ENCODE measurements at regions not wholly inside any gene's neighbourhood (a gene's known extent, or its start where the extent isn't known, plus 50 kb on each side); places are given as distances from the start of the nearest gene placed in this dataset.

GRCh38 chr2:157150747-157151146 lies 106.8 kb upstream of the GALNT5 start (continued):
- TF ChIP-seq, protein P1, sequence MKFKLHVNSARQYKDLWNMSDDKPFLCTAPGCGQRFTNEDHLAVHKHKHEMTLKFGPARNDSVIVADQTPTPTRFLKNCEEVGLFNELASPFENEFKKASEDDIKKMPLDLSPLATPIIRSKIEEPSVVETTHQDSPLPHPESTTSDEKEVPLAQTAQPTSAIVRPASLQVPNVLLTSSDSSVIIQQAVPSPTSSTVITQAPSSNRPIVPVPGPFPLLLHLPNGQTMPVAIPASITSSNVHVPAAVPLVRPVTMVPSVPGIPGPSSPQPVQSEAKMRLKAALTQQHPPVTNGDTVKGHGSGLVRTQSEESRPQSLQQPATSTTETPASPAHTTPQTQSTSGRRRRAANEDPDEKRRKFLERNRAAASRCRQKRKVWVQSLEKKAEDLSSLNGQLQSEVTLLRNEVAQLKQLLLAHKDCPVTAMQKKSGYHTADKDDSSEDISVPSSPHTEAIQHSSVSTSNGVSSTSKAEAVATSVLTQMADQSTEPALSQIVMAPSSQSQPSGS (IDR thresholded peaks at IDR 0.05; ENCODE audit: low read length): peak; percentile 81
- TF ChIP-seq YBX1 (IDR thresholded peaks at IDR 0.05): no peak
- TF ChIP-seq FOXM1 (IDR thresholded peaks at IDR 0.05; ENCODE audit: low read depth, low read length): peak; percentile 71; the same call in 1 of the 2 replicates
- no peak for TF ChIP-seq LARP7 (IDR thresholded peaks at IDR 0.05)
- peak; percentile 90 for TF ChIP-seq ZNF217 (IDR thresholded peaks at IDR 0.05)
- no peak for TF ChIP-seq CEBPB (IDR thresholded peaks at IDR 0.05; ENCODE audit: borderline replicate concordance in 1 of 2, low read depth in 2 of 2, low read length in 2 of 2)
- peak in 1 of 2 experiments; percentile 21; a peak in 1 of 4 replicates for TF ChIP-seq BHLHE40 (IDR thresholded peaks at IDR 0.05; ENCODE audit: borderline replicate concordance in 1 of 2, low read depth in 2 of 2, low read length in 1 of 2)

GRCh38 chr2:157152362-157152761 lies 105.1 kb upstream of the GALNT5 start:
- Histone ChIP-seq H3K9ac (ENCODE audit: control insufficient read depth, insufficient read depth, low read length) (no peak overlapping the region), H3K4me1 (ENCODE audit: control insufficient read depth, insufficient read depth, low read length) (peaks cover 10% of the 10 kb centered on the region), H4K20me1 (ENCODE audit: control insufficient read depth, insufficient read depth) (no peaks in the 10 kb centered on the region), H2AFZ (ENCODE audit: control insufficient read depth, low read depth, low read length) (no peak overlapping the region; the same call in 1 of the 2 replicates), H3K36me3 (ENCODE audit: control insufficient read depth in 2 of 2, insufficient read depth in 2 of 2, low read length in 1 of 2) (no peaks in the 10 kb centered on the region), H3K9me3 (replicated peaks; ENCODE audit: control insufficient read depth, insufficient read depth, low read length) (no peaks in the 10 kb centered on the region), H3K4me3 (no peak overlapping the region), H3K27me3 (replicated peaks in 1 of 2; ENCODE audit: control insufficient read depth in 2 of 2, insufficient read depth in 2 of 2, low read length in 1 of 2) (no peaks in the 10 kb centered on the region), H3K79me2 (ENCODE audit: control insufficient read depth, insufficient read depth, low read length) (no peaks in the 10 kb centered on the region), H3K27ac (ENCODE audit: control insufficient read depth, insufficient read depth) (no peak overlapping the region; the same call in 1 of the 2 replicates), H3K4me2 (ENCODE audit: control insufficient read depth, insufficient read depth) (0 out of 2 replicates have a peak overlapping the region, but pooled peaks have one; percentile 35)
- intact Hi-C loops (cut with micrococcal nuclease; ENCODE audit: unreplicated experiment) (loop anchor here (10.0 kb wide), 1 partner anchor 322 kb away; no protein-coding TSS in a partner anchor), in situ Hi-C loops (cut with MboI) (no loop called here)
- WGBS (ENCODE audit: insufficient coverage, insufficient replicate concordance, low lambda C conversion rate, missing lambda C conversion rate): 50% methylated on average over 1 of the region's 1 CpG
- no peak for DNase-seq (ENCODE audit: low read depth, low spot score)
- RAD21 ChIA-PET (ENCODE audit: unreplicated experiment): interaction anchor here (1.1 to 1.7 kb wide), 2 partner anchors 41 to 812 kb away, joined by 3 to 5 read pairs; no protein-coding TSS in a partner anchor
- no TSS peak for BruUV-seq (replicated peaks)
- POLR2A ChIA-PET: no interaction called here
- no peak for FAIRE-seq
- SMC1A ChIA-PET (ENCODE audit: uncharacterized antibody, unreplicated experiment): interaction anchor here (1.0 kb wide), 1 partner anchor 39 kb away, joined by 3 read pairs; no protein-coding TSS in a partner anchor
- CTCF ChIA-PET: no interaction called here
- peak; percentile 18; the same call in 2 of the 3 replicates for ATAC-seq
- TF ChIP-seq NR2C1 (IDR thresholded peaks at IDR 0.05) (peak; percentile 73), ZBED1 (IDR thresholded peaks at IDR 0.05; ENCODE audit: borderline replicate concordance) (no peak), PAX5 (IDR thresholded peaks at IDR 0.05; ENCODE audit: borderline replicate concordance, low read depth, low read length) (no peak), NR2F1 (conservative IDR thresholded peaks at IDR 0.05) (peak; percentile 72), RBBP5 (conservative IDR thresholded peaks at IDR 0.05) (no peak), SMC3 (IDR thresholded peaks at IDR 0.05; ENCODE audit: borderline replicate concordance, low read length) (no peak), KAT2A (conservative IDR thresholded peaks at IDR 0.05; ENCODE audit: control insufficient read depth, low read depth, low read length) (no peak), IKZF2 (IDR thresholded peaks at IDR 0.05) (peak in 1 of 2 experiments; percentile 16; a peak in 1 of 4 replicates), CBFB (IDR thresholded peaks at IDR 0.05; ENCODE audit: low read depth) (no peak), E2F8 (IDR thresholded peaks at IDR 0.05; ENCODE audit: low read depth, partially characterized antibody) (no peak), IKZF1 (conservative IDR thresholded peaks at IDR 0.05) (peak; percentile 32), NFYB (IDR thresholded peaks at IDR 0.05; ENCODE audit: insufficient read depth, low read depth, low read length) (no peak)
- TF ChIP-seq, protein P2, sequence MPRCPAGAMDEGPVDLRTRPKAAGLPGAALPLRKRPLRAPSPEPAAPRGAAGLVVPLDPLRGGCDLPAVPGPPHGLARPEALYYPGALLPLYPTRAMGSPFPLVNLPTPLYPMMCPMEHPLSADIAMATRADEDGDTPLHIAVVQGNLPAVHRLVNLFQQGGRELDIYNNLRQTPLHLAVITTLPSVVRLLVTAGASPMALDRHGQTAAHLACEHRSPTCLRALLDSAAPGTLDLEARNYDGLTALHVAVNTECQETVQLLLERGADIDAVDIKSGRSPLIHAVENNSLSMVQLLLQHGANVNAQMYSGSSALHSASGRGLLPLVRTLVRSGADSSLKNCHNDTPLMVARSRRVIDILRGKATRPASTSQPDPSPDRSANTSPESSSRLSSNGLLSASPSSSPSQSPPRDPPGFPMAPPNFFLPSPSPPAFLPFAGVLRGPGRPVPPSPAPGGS (IDR thresholded peaks at IDR 0.05; ENCODE audit: borderline replicate concordance, insufficient read depth, low read depth, low read length, poor library complexity, severe bottlenecking): no peak
